ENCODE measurements at regions not wholly inside any gene's neighbourhood (a gene's known extent, or its start where the extent isn't known, plus 50 kb on each side); places are given as distances from the start of the nearest gene placed in this dataset.

- H3K27me3 ChIP-seq (ENCODE audit: insufficient read depth, low read length): no peaks in the 10 kb centered on the region
- H3K4me3 ChIP-seq (ENCODE audit: insufficient read depth, low read length): no peak overlapping the region
- no peaks in the 10 kb centered on the region for H3K9me3 ChIP-seq (ENCODE audit: low read depth, low read length)
- H3K4me1 ChIP-seq (ENCODE audit: insufficient read depth, low read length): no peaks in the 10 kb centered on the region
- H2AFZ ChIP-seq (ENCODE audit: low read length): no peak overlapping the region
- TF ChIP-seq CTCF (IDR thresholded peaks at IDR 0.05; ENCODE audit: extremely low read depth, low read depth, low read length): no peak
- H3K79me2 ChIP-seq (ENCODE audit: insufficient read depth, low read length): no peaks in the 10 kb centered on the region
- no peak overlapping the region for H3K27ac ChIP-seq (ENCODE audit: low read depth, low read length)
- DNase-seq (ENCODE audit: insufficient read length, low spot score, missing footprints): no peak
- H3K36me3 ChIP-seq (ENCODE audit: insufficient read depth, low read length): no peaks in the 10 kb centered on the region
- H3K4me2 ChIP-seq (ENCODE audit: insufficient read depth, low read length): no peak overlapping the region
- no peaks in the 10 kb centered on the region for H4K20me1 ChIP-seq (ENCODE audit: insufficient read depth, low read length)
These were observed 1663.3 kb downstream of the EFNB2 start for GRCh38 chr13:104872153-104872552.

- no peaks in the 10 kb centered on the region for H3K79me2 ChIP-seq (ENCODE audit: insufficient read depth, low read length)
These were observed 1664.0 kb downstream of the EFNB2 start for GRCh38 chr13:104871456-104871855.

GRCh38 chr13:104869501-104869900 lies 1666.0 kb downstream of the EFNB2 start:
- Histone ChIP-seq H3K27ac (ENCODE audit: low read depth, low read length) (no peak overlapping the region), H3K27me3 (ENCODE audit: insufficient read depth, low read length) (no peaks in the 10 kb centered on the region), H3K79me2 (ENCODE audit: insufficient read depth, low read length) (no peaks in the 10 kb centered on the region), H3K4me2 (ENCODE audit: insufficient read depth, low read length) (no peak overlapping the region), H3K36me3 (ENCODE audit: insufficient read depth, low read length) (no peaks in the 10 kb centered on the region), H3K9me3 (ENCODE audit: low read depth, low read length) (no peaks in the 10 kb centered on the region), H3K4me3 (ENCODE audit: insufficient read depth, low read length) (no peak overlapping the region), H4K20me1 (ENCODE audit: insufficient read depth, low read length) (no peaks in the 10 kb centered on the region), H3K4me1 (ENCODE audit: insufficient read depth, low read length) (no peaks in the 10 kb centered on the region), H2AFZ (ENCODE audit: low read length) (no peak overlapping the region)
- no peak for DNase-seq (ENCODE audit: insufficient read length, low spot score, missing footprints)
- no peak for TF ChIP-seq CTCF (IDR thresholded peaks at IDR 0.05; ENCODE audit: extremely low read depth, low read depth, low read length)

More at GRCh38 chr13:104871456-104871855, 1664.0 kb downstream of the EFNB2 start:
- Histone ChIP-seq H3K9me3 (ENCODE audit: low read depth, low read length) (no peaks in the 10 kb centered on the region), H4K20me1 (ENCODE audit: insufficient read depth, low read length) (no peaks in the 10 kb centered on the region), H3K4me2 (ENCODE audit: insufficient read depth, low read length) (no peak overlapping the region), H3K4me1 (ENCODE audit: insufficient read depth, low read length) (no peaks in the 10 kb centered on the region), H2AFZ (ENCODE audit: low read length) (no peak overlapping the region), H3K27me3 (ENCODE audit: insufficient read depth, low read length) (no peaks in the 10 kb centered on the region), H3K27ac (ENCODE audit: low read depth, low read length) (no peak overlapping the region), H3K4me3 (ENCODE audit: insufficient read depth, low read length) (no peak overlapping the region), H3K36me3 (ENCODE audit: insufficient read depth, low read length) (no peaks in the 10 kb centered on the region)
- DNase-seq (ENCODE audit: insufficient read length, low spot score, missing footprints): no peak
- TF ChIP-seq CTCF (IDR thresholded peaks at IDR 0.05; ENCODE audit: extremely low read depth, low read depth, low read length): no peak

- H3K4me3 ChIP-seq (ENCODE audit: insufficient read depth, low read length): no peak overlapping the region
- H3K4me1 ChIP-seq (ENCODE audit: insufficient read depth, low read length): no peaks in the 10 kb centered on the region
- no peak for TF ChIP-seq CTCF (IDR thresholded peaks at IDR 0.05; ENCODE audit: extremely low read depth, low read depth, low read length)
- DNase-seq (ENCODE audit: insufficient read length, low spot score, missing footprints): no peak
- H3K4me2 ChIP-seq (ENCODE audit: insufficient read depth, low read length): no peak overlapping the region
- H3K27me3 ChIP-seq (ENCODE audit: insufficient read depth, low read length): no peaks in the 10 kb centered on the region
- no peaks in the 10 kb centered on the region for H3K79me2 ChIP-seq (ENCODE audit: insufficient read depth, low read length)
- H2AFZ ChIP-seq (ENCODE audit: low read length): no peak overlapping the region
- no peaks in the 10 kb centered on the region for H4K20me1 ChIP-seq (ENCODE audit: insufficient read depth, low read length)
- H3K9me3 ChIP-seq (ENCODE audit: low read depth, low read length): no peaks in the 10 kb centered on the region
- no peaks in the 10 kb centered on the region for H3K36me3 ChIP-seq (ENCODE audit: insufficient read depth, low read length)
- H3K27ac ChIP-seq (ENCODE audit: low read depth, low read length): no peak overlapping the region
These were observed 1666.7 kb downstream of the EFNB2 start for GRCh38 chr13:104868806-104869205.

Data from osteoblast (primary cell).